ENCODE measurements at regions not wholly inside any gene's neighbourhood (a gene's known extent, or its start where the extent isn't known, plus 50 kb on each side); places are given as distances from the start of the nearest gene placed in this dataset.

GRCh38 chr13:57409656-57410055, 221.9 kb upstream of the PCDH17 start:
- H2AFZ ChIP-seq (ENCODE audit: low read depth, low read length, poor library complexity, severe bottlenecking), result no peak overlapping the region
- no peaks in the 10 kb centered on the region for H3K4me1 ChIP-seq (ENCODE audit: control insufficient read depth in 1 of 2, insufficient read depth in 2 of 2, low read length in 2 of 2)
- ATAC-seq, result no peak
- no peak overlapping the region for H3K27ac ChIP-seq (ENCODE audit: low read depth, low read length)
- BruUV-seq (replicated peaks), result no TSS peak
- TF ChIP-seq ZNF274 (IDR thresholded peaks at IDR 0.05; ENCODE audit: low read depth, low read length) (no peak), CEBPB (IDR thresholded peaks at IDR 0.05; ENCODE audit: low read depth) (no peak), REST (IDR thresholded peaks at IDR 0.05; ENCODE audit: low read depth) (no peak), EZH2 (IDR thresholded peaks at IDR 0.05) (no peak), EZH2phosphoT487 (IDR thresholded peaks at IDR 0.05; ENCODE audit: borderline replicate concordance) (no peak), EGR1 (IDR thresholded peaks at IDR 0.05; ENCODE audit: low read depth) (no peak), ELF1 (IDR thresholded peaks at IDR 0.05; ENCODE audit: borderline replicate concordance, low read depth) (no peak), MAX (IDR thresholded peaks at IDR 0.05) (no peak), JUND (IDR thresholded peaks at IDR 0.05) (no peak)
- H3K9ac ChIP-seq (ENCODE audit: low read length), result no peak overlapping the region
- ChIA-PET CTCF (no interaction called here), POLR2A (no interaction called here), RAD21 (ENCODE audit: low non-redundant PET in 1 of 2, low total read pairs in 2 of 2, uncharacterized antibody in 2 of 2, unreplicated experiment in 2 of 2) (no interaction called here)
- H3K9me2 ChIP-seq (ENCODE audit: insufficient read depth), result no peaks in the 10 kb centered on the region
- no peaks in the 10 kb centered on the region for H3K27me3 ChIP-seq (ENCODE audit: insufficient read depth, low read length)
- H3K4me3 ChIP-seq (replicated peaks in 1 of 2; ENCODE audit: low read depth in 1 of 2, low read length in 2 of 2), result no peak overlapping the region
- H3K9me3 ChIP-seq (ENCODE audit: control insufficient read depth in 1 of 2, insufficient read depth in 1 of 2, low read depth in 1 of 2, low read length in 2 of 2), result peaks cover 8 to 31% of the 10 kb centered on the region in 2 experiments; a peak in 3 of 4 replicates
- H3K36me3 ChIP-seq (ENCODE audit: control insufficient read depth in 1 of 2, insufficient read depth in 2 of 2, low read length in 2 of 2), result no peaks in the 10 kb centered on the region
- H3K4me2 ChIP-seq (ENCODE audit: low read length), result no peak overlapping the region
- H4K20me1 ChIP-seq (ENCODE audit: insufficient read depth), result no peaks in the 10 kb centered on the region
- intact Hi-C loops (cut with micrococcal nuclease), result no loop called here
- H3K79me2 ChIP-seq (ENCODE audit: insufficient read depth, low read length), result no peaks in the 10 kb centered on the region
- DNase-seq (ENCODE audit: low read depth, low spot score), result no peak
